ENCODE measurements at regions not wholly inside any gene's neighbourhood (a gene's known extent, or its start where the extent isn't known, plus 50 kb on each side); places are given as distances from the start of the nearest gene placed in this dataset.

DNA sequence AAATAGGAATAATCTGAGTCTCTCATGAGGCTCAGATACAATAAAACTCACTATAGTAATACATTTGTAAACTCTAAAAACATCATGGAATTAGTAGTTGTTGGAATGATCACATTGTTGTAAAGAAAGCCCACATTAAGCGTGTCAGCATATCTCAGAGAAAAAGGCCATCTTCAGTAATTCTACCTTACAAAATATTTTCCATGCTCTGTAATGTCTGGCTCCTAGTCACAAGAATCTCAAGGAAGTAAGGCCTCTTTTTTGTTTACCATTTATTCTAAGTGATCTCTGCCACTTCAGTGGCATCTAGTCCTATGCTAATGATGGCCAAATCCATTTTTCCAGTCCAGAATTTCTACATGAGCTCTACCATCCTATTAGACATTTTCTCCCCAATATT lies 240.2 kb upstream of the ZNF717 start:
- Histone ChIP-seq H3K4me1 (ENCODE audit: insufficient read depth, low read length) (no peaks in the 10 kb centered on the region), H2AFZ (ENCODE audit: low read depth, low read length) (no peak overlapping the region), H3K79me2 (ENCODE audit: insufficient read depth, low read length) (no peaks in the 10 kb centered on the region), H3K36me3 (ENCODE audit: insufficient read depth, low read length) (no peaks in the 10 kb centered on the region), H3K4me3 (ENCODE audit: low read depth in 1 of 2, low read length in 2 of 2) (no peak overlapping the region), H3K9ac (ENCODE audit: low read depth, low read length) (no peak overlapping the region), H3K9me3 (ENCODE audit: insufficient read depth, low read length, severe bottlenecking) (no peaks in the 10 kb centered on the region), H3K4me2 (ENCODE audit: insufficient read depth, low read length) (no peak overlapping the region), H3K27ac (ENCODE audit: low read length) (no peak overlapping the region), H3K27me3 (ENCODE audit: insufficient read depth, low read length, poor library complexity) (no peaks in the 10 kb centered on the region), H4K20me1 (ENCODE audit: insufficient read depth, low read length) (no peaks in the 10 kb centered on the region)
- no peak for ATAC-seq (ENCODE audit: insufficient read depth, low read depth)
- TF ChIP-seq EZH2 (IDR thresholded peaks at IDR 0.05; ENCODE audit: borderline replicate concordance, low read depth, low read length, severe bottlenecking) (no peak), CTCF (IDR thresholded peaks at IDR 0.05; ENCODE audit: borderline replicate concordance, extremely low read depth, low read length, poor library complexity, severe bottlenecking) (no peak)
- DNase-seq = no peak

DNA sequence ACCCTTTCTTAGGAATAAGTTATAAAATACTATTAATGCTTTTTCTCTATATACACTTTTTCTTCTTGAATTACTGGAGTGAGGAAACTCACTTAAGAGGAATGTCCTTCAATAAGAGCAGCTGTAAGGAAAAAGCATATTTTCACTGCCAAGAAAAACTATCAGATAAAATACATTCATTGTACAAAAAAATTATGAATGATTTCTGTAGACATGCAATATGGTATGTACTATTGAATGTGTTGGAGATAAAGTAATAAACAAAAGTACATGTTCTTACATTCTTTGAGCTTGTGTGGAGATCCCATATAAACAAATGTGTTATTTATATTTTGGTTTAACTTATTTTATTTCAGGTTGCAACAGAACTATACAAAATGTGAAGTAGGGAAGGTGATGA lies 241.0 kb upstream of the ZNF717 start:
- no peak overlapping the region for H2AFZ ChIP-seq (ENCODE audit: low read depth, low read length)
- no peak overlapping the region for H3K27ac ChIP-seq (ENCODE audit: low read length)
- TF ChIP-seq EZH2 (IDR thresholded peaks at IDR 0.05; ENCODE audit: borderline replicate concordance, low read depth, low read length, severe bottlenecking) = no peak
- no peak for TF ChIP-seq CTCF (IDR thresholded peaks at IDR 0.05; ENCODE audit: borderline replicate concordance, extremely low read depth, low read length, poor library complexity, severe bottlenecking)
- no peaks in the 10 kb centered on the region for H3K27me3 ChIP-seq (ENCODE audit: insufficient read depth, low read length, poor library complexity)
- no peak overlapping the region for H3K4me3 ChIP-seq (ENCODE audit: low read depth in 1 of 2, low read length in 2 of 2)
- no peaks in the 10 kb centered on the region for H3K9me3 ChIP-seq (ENCODE audit: insufficient read depth, low read length, severe bottlenecking)
- no peaks in the 10 kb centered on the region for H3K36me3 ChIP-seq (ENCODE audit: insufficient read depth, low read length)
- no peak overlapping the region for H3K4me2 ChIP-seq (ENCODE audit: insufficient read depth, low read length)
- DNase-seq (no peak), ATAC-seq (ENCODE audit: insufficient read depth, low read depth) (no peak)
- H3K79me2 ChIP-seq (ENCODE audit: insufficient read depth, low read length) = no peaks in the 10 kb centered on the region
- no peaks in the 10 kb centered on the region for H4K20me1 ChIP-seq (ENCODE audit: insufficient read depth, low read length)
- H3K9ac ChIP-seq (ENCODE audit: low read depth, low read length) = no peak overlapping the region
- H3K4me1 ChIP-seq (ENCODE audit: insufficient read depth, low read length) = no peaks in the 10 kb centered on the region

GRCh38 chr3:76028774-76029173 lies 243.4 kb upstream of the ZNF717 start:
- Histone ChIP-seq H3K4me3 (ENCODE audit: low read depth in 1 of 2, low read length in 2 of 2) (no peak overlapping the region), H3K27me3 (ENCODE audit: insufficient read depth, low read length, poor library complexity) (no peaks in the 10 kb centered on the region), H3K79me2 (ENCODE audit: insufficient read depth, low read length) (no peaks in the 10 kb centered on the region), H4K20me1 (ENCODE audit: insufficient read depth, low read length) (no peaks in the 10 kb centered on the region), H3K4me1 (ENCODE audit: insufficient read depth, low read length) (no peaks in the 10 kb centered on the region), H3K27ac (ENCODE audit: low read length) (no peak overlapping the region), H3K36me3 (ENCODE audit: insufficient read depth, low read length) (no peaks in the 10 kb centered on the region), H2AFZ (ENCODE audit: low read depth, low read length) (no peak overlapping the region), H3K9me3 (ENCODE audit: insufficient read depth, low read length, severe bottlenecking) (no peaks in the 10 kb centered on the region), H3K4me2 (ENCODE audit: insufficient read depth, low read length) (no peak overlapping the region), H3K9ac (ENCODE audit: low read depth, low read length) (no peak overlapping the region)
- DNase-seq = no peak
- no peak for ATAC-seq (ENCODE audit: insufficient read depth, low read depth)
- TF ChIP-seq CTCF (IDR thresholded peaks at IDR 0.05; ENCODE audit: borderline replicate concordance, extremely low read depth, low read length, poor library complexity, severe bottlenecking) (no peak), EZH2 (IDR thresholded peaks at IDR 0.05; ENCODE audit: borderline replicate concordance, low read depth, low read length, severe bottlenecking) (no peak)

GRCh38 chr3:76034649-76035048 lies 249.3 kb upstream of the ZNF717 start:
- Histone ChIP-seq H3K27ac (ENCODE audit: low read length) (no peak overlapping the region), H3K4me2 (ENCODE audit: insufficient read depth, low read length) (no peak overlapping the region), H3K27me3 (ENCODE audit: insufficient read depth, low read length, poor library complexity) (no peaks in the 10 kb centered on the region), H3K36me3 (ENCODE audit: insufficient read depth, low read length) (no peaks in the 10 kb centered on the region), H3K9ac (ENCODE audit: low read depth, low read length) (no peak overlapping the region), H3K79me2 (ENCODE audit: insufficient read depth, low read length) (no peaks in the 10 kb centered on the region), H2AFZ (ENCODE audit: low read depth, low read length) (no peak overlapping the region), H3K4me1 (ENCODE audit: insufficient read depth, low read length) (no peaks in the 10 kb centered on the region), H3K4me3 (ENCODE audit: low read depth in 1 of 2, low read length in 2 of 2) (no peak overlapping the region), H3K9me3 (ENCODE audit: insufficient read depth, low read length, severe bottlenecking) (no peaks in the 10 kb centered on the region), H4K20me1 (ENCODE audit: insufficient read depth, low read length) (no peaks in the 10 kb centered on the region)
- TF ChIP-seq EZH2 (IDR thresholded peaks at IDR 0.05; ENCODE audit: borderline replicate concordance, low read depth, low read length, severe bottlenecking) = no peak
- no peak for TF ChIP-seq CTCF (IDR thresholded peaks at IDR 0.05; ENCODE audit: borderline replicate concordance, extremely low read depth, low read length, poor library complexity, severe bottlenecking)
- DNase-seq (no peak), ATAC-seq (ENCODE audit: insufficient read depth, low read depth) (no peak)

Measured in DND-41 (cell line).